T-helper 2 cell treated with Interferon-gamma antibody and Interleukin-4, amounts not matched to agents 5 μg/mL and 100 μg/mL, for 36 hours (primary cell): ENCODE measurements at regions not wholly inside any gene's neighbourhood (a gene's known extent, or its start where the extent isn't known, plus 50 kb on each side); places are given as distances from the start of the nearest gene placed in this dataset.

Experiments used
- DNase-seq: peaks from one replicate; pipeline ENCODE4 v3.0.0; 2021; ENCODE audit warnings: low spot score
- H3K27ac Mint-ChIP-seq: one replicate; pipeline ENCODE4 v1.8.0; 2021; ENCODE audit warnings: mild to moderate bottlenecking, mixed read lengths
- H3K27me3 Mint-ChIP-seq: one replicate; pipeline ENCODE4 v1.8.0; 2021; ENCODE audit warnings: low read depth, mixed read lengths
- H3K36me3 Mint-ChIP-seq: one replicate; pipeline ENCODE4 v1.8.0; 2021; ENCODE audit warnings: low read depth, mixed read lengths
- H3K4me1 Mint-ChIP-seq: one replicate; pipeline ENCODE4 v1.8.0; 2021; ENCODE audit warnings: low read depth, mixed read lengths
- H3K4me3 Mint-ChIP-seq: one replicate; pipeline ENCODE4 v1.8.0; 2022; ENCODE audit warnings: mild to moderate bottlenecking, moderate library complexity, mixed read lengths
- H3K9me3 Mint-ChIP-seq: one replicate; pipeline ENCODE4 v1.8.0; 2021; ENCODE audit warnings: mixed read lengths

GRCh38 chr5:86814315-86814714 lies 196.6 kb downstream of the COX7C start:
- H3K36me3 Mint-ChIP-seq = no peaks in the 10 kb centered on the region
- no peak for DNase-seq

DNA sequence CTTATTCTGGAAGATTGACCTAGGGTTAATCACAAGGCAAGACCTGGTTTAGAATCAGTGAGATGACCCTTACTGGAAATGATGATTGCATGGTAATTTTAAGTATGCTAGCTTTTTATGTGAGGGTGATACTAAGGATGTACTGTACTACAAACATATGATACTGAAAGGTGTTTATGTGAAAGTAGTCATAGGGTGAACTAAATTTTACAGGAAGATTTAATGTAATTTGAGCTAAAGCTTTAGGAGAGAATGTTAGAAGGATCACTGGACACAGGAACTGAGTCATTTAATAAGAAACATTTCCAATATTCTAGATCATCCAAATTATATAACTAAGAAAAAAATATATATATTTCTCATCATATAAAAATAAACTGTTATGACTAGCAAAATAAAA lies 197.2 kb downstream of the COX7C start:
- DNase-seq = no peak
- H3K9me3 Mint-ChIP-seq = no peaks in the 10 kb centered on the region
- no peaks in the 10 kb centered on the region for H3K27me3 Mint-ChIP-seq
- no peak overlapping the region for H3K27ac Mint-ChIP-seq
- no peaks in the 10 kb centered on the region for H3K4me1 Mint-ChIP-seq
- no peaks in the 10 kb centered on the region for H3K36me3 Mint-ChIP-seq
- H3K4me3 Mint-ChIP-seq = no peak overlapping the region

More at GRCh38 chr5:86814315-86814714, 196.6 kb downstream of the COX7C start:
- Mint-ChIP-seq H3K9me3 (no peaks in the 10 kb centered on the region), H3K4me1 (no peaks in the 10 kb centered on the region), H3K27me3 (no peaks in the 10 kb centered on the region), H3K27ac (no peak overlapping the region), H3K4me3 (no peak overlapping the region)

- Mint-ChIP-seq H3K27me3 (no peaks in the 10 kb centered on the region), H3K27ac (no peak overlapping the region), H3K4me1 (no peaks in the 10 kb centered on the region), H3K4me3 (no peak overlapping the region), H3K9me3 (no peaks in the 10 kb centered on the region), H3K36me3 (no peaks in the 10 kb centered on the region)
- DNase-seq = no peak
Observed at GRCh38 chr5:86824637-86825036, 206.9 kb downstream of the COX7C start.

DNA sequence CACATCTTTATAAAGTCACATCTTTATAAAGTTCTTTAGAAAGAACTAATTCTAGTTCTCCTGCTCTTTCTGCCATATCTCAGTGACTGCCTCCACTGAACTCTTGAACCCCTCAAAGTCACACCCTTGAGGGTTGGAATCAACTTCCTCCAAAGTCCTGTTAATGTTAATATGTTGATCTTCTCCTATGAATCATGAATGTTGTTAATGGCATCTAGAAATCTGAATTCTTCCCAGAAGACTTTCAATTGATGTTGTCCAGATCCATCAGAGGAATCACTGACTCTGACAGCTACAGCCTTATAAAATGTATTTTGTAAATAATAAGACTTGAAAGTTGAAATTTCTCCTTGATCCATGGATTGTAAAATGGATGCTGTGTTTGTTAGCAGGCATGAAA lies 213.4 kb downstream of the COX7C start:
- Mint-ChIP-seq H3K27me3 (no peaks in the 10 kb centered on the region), H3K4me1 (no peaks in the 10 kb centered on the region), H3K36me3 (no peaks in the 10 kb centered on the region), H3K4me3 (no peak overlapping the region), H3K27ac (no peak overlapping the region), H3K9me3 (no peaks in the 10 kb centered on the region)
- DNase-seq = no peak

DNA sequence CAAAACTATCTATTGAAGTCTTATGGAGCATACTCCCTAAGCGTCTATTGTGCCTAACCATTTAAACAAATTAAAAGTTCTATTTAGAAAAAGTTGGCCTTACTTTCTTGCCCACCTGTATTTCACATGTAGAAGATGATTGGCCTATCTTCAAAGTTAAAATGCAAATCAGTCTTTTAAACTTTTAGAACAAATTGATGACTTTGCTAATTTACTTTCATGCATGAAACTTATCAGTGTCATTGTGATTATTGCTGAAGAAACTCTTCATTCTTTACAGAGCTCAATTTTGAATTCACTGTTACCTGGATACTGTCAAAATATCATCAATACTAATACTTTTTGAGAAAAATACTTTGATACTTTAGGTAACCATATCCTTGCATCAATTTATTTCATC lies 216.1 kb downstream of the COX7C start:
- no peaks in the 10 kb centered on the region for H3K27me3 Mint-ChIP-seq
- no peaks in the 10 kb centered on the region for H3K4me1 Mint-ChIP-seq
- no peaks in the 10 kb centered on the region for H3K9me3 Mint-ChIP-seq
- no peak for DNase-seq
- H3K36me3 Mint-ChIP-seq = no peaks in the 10 kb centered on the region
- no peak overlapping the region for H3K4me3 Mint-ChIP-seq
- no peak overlapping the region for H3K27ac Mint-ChIP-seq

DNA sequence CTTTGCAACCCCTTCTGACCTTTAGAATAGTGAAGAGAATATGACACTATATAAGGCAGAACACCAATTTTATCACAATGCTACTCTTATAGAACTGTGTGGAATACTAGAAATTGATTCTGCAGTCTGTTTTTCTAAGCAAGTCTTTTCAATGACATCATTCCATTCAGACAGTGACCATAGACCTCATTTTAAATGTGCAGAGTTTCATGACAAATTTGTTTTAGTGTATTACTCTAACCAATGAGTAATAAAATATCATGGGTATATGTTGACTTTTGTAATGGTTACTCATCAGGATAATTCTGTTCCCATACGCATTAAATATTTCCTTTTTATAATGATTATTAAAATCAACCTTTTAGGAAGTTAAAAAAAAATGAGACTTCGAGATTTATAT lies 219.9 kb downstream of the COX7C start:
- Mint-ChIP-seq H3K27ac (no peak overlapping the region), H3K4me1 (no peaks in the 10 kb centered on the region), H3K9me3 (no peaks in the 10 kb centered on the region), H3K4me3 (no peak overlapping the region), H3K27me3 (no peaks in the 10 kb centered on the region), H3K36me3 (no peaks in the 10 kb centered on the region)
- DNase-seq = no peak

DNA sequence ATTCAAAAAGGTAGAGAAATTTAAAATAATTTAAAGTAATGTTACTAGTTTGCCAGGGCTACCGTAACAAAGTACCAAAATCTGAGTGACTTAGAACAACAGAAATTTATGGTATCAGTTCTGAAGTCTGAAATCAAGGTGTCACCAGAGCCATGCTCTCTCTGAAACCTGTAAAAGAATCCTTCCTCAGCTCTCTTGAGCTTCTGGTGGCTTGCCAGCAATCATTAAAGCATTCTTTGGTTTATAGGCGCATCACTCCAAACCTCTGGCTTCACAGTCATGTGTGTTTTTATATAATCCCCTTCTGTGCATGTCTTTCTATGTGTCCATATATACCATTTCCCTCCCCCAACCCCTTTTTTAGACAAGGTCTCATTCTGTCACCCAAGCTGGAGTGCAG lies 220.3 kb downstream of the COX7C start:
- H3K36me3 Mint-ChIP-seq = no peaks in the 10 kb centered on the region
- no peak overlapping the region for H3K4me3 Mint-ChIP-seq
- no peaks in the 10 kb centered on the region for H3K27me3 Mint-ChIP-seq
- no peak for DNase-seq
- no peaks in the 10 kb centered on the region for H3K9me3 Mint-ChIP-seq
- H3K27ac Mint-ChIP-seq = no peak overlapping the region
- H3K4me1 Mint-ChIP-seq = no peaks in the 10 kb centered on the region

DNA sequence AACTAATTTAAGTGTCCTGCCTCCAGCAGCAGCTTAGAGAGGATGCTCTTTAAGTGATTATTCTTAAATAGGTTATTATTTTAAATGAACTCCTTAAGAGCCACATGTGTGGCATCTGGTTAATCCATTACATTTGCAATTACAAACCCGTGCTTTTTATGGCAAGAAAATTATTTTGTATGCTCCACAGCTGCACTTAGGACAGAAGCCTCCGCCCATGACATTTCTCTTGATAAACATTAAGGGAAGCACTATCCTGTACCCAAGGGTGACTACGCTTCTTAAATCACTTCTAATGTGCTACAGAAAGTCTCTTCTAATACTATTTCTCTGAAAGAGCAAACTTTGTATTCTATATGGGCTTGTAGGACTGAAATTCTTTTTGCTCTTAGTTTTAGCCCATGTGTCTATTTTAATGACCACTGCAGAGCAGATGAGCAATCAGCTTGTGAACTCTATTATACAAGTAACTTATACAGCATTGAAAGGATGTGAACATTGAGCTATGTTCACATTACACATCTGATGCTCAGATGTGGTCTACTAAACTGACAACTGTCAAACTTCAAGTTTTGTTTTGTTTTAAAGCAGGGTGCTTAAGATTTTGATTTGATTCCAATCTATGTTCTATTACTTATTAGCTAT lies 223.4 kb downstream of the COX7C start:
- Mint-ChIP-seq H3K4me1 (no peaks in the 10 kb centered on the region), H3K4me3 (no peak overlapping the region), H3K27ac (no peak overlapping the region), H3K36me3 (no peaks in the 10 kb centered on the region), H3K27me3 (no peaks in the 10 kb centered on the region), H3K9me3 (no peaks in the 10 kb centered on the region)
- no peak for DNase-seq

GRCh38 chr5:86858442-86858841 lies 240.7 kb downstream of the COX7C start:
- Mint-ChIP-seq H3K4me3 (no peak overlapping the region), H3K27me3 (no peaks in the 10 kb centered on the region), H3K4me1 (no peaks in the 10 kb centered on the region), H3K27ac (no peak overlapping the region), H3K36me3 (no peaks in the 10 kb centered on the region), H3K9me3 (no peaks in the 10 kb centered on the region)
- DNase-seq = no peak

GRCh38 chr5:86861512-86861911 lies 243.8 kb downstream of the COX7C start:
- Mint-ChIP-seq H3K27ac (no peak overlapping the region), H3K27me3 (no peaks in the 10 kb centered on the region), H3K9me3 (no peaks in the 10 kb centered on the region), H3K4me3 (no peak overlapping the region), H3K4me1 (no peaks in the 10 kb centered on the region), H3K36me3 (no peaks in the 10 kb centered on the region)
- DNase-seq = no peak

- Mint-ChIP-seq H3K9me3 (no peaks in the 10 kb centered on the region), H3K4me3 (no peak overlapping the region), H3K36me3 (no peaks in the 10 kb centered on the region), H3K27me3 (no peaks in the 10 kb centered on the region), H3K27ac (no peak overlapping the region), H3K4me1 (no peaks in the 10 kb centered on the region)
- DNase-seq = no peak
Observed at GRCh38 chr5:86862093-86862492, 244.4 kb downstream of the COX7C start.

DNA sequence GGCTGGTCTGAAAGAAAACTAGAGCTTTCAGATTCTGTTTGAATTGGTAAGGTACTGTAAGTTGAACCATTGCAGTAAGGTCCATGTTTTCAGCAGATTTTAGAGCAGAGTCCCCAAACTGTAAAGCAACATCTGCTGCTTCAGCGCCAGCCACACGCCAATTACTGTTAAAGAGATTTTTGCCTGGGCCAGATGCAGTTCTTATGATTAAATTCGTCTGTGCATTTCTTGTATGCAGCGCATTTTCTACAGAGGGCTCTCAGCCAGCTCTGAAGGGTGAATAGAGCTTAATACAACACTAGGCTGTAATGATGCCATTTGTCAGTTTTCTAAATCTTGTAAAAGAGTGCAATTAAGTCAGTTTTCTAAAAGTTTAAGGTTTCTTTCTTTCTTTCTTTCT lies 246.3 kb downstream of the COX7C start:
- Mint-ChIP-seq H3K36me3 (no peaks in the 10 kb centered on the region), H3K27ac (no peak overlapping the region), H3K27me3 (no peaks in the 10 kb centered on the region), H3K4me1 (no peaks in the 10 kb centered on the region), H3K9me3 (no peaks in the 10 kb centered on the region), H3K4me3 (no peak overlapping the region)
- no peak for DNase-seq

DNA sequence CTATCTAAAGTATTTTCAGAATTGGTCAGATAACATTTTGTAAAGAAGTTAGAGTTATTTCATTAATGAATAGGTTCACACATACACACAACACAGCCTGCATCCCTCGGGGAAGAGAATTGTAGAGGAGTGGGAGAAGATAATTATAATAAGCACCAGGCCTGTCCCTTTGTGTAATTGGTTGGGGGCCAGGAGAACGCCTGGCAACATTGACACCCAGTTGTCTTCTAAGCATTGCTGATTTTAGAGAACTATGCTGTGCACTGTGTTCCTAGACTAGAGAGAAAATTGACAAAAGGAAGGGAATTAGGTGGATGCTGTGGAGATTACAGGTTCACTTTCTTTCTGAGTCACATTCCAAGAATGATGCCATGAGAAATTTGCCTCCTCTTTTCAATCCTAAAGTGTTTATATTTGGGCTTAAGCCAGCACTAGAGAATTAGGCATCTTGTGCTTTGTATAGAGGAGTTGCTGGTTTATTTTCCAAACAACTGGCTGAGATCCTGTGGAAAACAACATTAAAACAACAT lies 247.6 kb downstream of the COX7C start:
- no peaks in the 10 kb centered on the region for H3K27me3 Mint-ChIP-seq
- no peak overlapping the region for H3K27ac Mint-ChIP-seq
- H3K9me3 Mint-ChIP-seq = no peaks in the 10 kb centered on the region
- no peaks in the 10 kb centered on the region for H3K36me3 Mint-ChIP-seq
- H3K4me3 Mint-ChIP-seq = no peak overlapping the region
- H3K4me1 Mint-ChIP-seq = no peaks in the 10 kb centered on the region
- DNase-seq = no peak

DNA sequence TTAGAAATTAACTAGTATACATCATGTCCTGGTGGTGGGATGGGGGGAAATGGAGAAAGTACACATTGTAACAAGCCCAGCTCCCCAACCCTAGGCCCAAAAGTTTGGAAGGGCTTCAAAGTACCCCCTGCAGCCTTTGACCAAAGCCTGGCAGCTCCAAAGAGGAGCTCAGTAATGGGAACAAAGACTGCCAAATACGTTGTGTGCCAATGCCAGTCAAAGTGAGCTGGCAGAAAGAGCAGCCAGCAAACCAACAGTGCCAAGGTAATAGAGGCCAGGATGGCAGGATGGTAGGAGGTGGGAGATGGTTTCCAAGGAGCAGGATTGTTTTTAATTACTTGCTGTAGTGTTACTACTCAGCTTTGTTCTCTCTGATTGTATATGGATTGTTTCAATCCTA lies 248.3 kb downstream of the COX7C start:
- DNase-seq = no peak
- Mint-ChIP-seq H3K9me3 (no peaks in the 10 kb centered on the region), H3K27me3 (no peaks in the 10 kb centered on the region), H3K27ac (no peak overlapping the region), H3K4me3 (no peak overlapping the region), H3K4me1 (no peaks in the 10 kb centered on the region), H3K36me3 (no peaks in the 10 kb centered on the region)

- H3K4me1 Mint-ChIP-seq = no peaks in the 10 kb centered on the region
Observed at GRCh38 chr5:86869268-86869667, 251.5 kb downstream of the COX7C start.

More at GRCh38 chr5:86869268-86869667, 251.5 kb downstream of the COX7C start:
- Mint-ChIP-seq H3K27me3 (no peaks in the 10 kb centered on the region), H3K36me3 (no peaks in the 10 kb centered on the region), H3K9me3 (no peaks in the 10 kb centered on the region), H3K27ac (no peak overlapping the region), H3K4me3 (no peak overlapping the region)
- DNase-seq = no peak
